Heart right ventricle (tissue), 16 donors: ENCODE measurements at regions not wholly inside any gene's neighbourhood (a gene's known extent, or its start where the extent isn't known, plus 50 kb on each side); places are given as distances from the start of the nearest gene placed in this dataset.

Experiments used
- ATAC-seq, 8 donors: fragments of 200-7000 bp; cut with Tn5 transposase; one replicate each; pipeline ENCODE4 v1.9.1; 2020; ENCODE audit warnings: mild to moderate bottlenecking in 8 of 8, moderate library complexity in 8 of 8, moderate number of reproducible peaks in 1 of 8
- DNase-seq, 2 donors: peaks; one replicate each; pipeline ENCODE4 v3.0.0-alpha.2; 2020
- H3K27ac ChIP-seq, 10 donors: fragments of 200-600 bp; sonication (generic) in 2 of 10; one replicate each; pipeline versions ENCODE4 v1.5.0 to v1.8.0; 2020 to 2022; ENCODE audit warnings: mild to moderate bottlenecking in 3 of 10
- H3K27me3 ChIP-seq, 7 donors: fragments of 200-600 bp; one replicate each; pipeline ENCODE4 v1.8.0; 2021 to 2022; ENCODE audit warnings: mild to moderate bottlenecking in 2 of 7
- H3K36me3 ChIP-seq, 9 donors: fragments of 200-600 bp; sonication (generic) in 1 of 9; one replicate each; pipeline versions ENCODE4 v1.5.0 to v1.8.0; 2020 to 2022; ENCODE audit warnings: mild to moderate bottlenecking in 2 of 9
- H3K4me1 ChIP-seq, 9 donors: fragments of 200-600 bp; sonication (generic) in 1 of 9; one replicate each; pipeline versions ENCODE4 v1.5.0 to v1.8.0; 2020 to 2022; ENCODE audit warnings: mild to moderate bottlenecking in 4 of 9
- H3K4me3 ChIP-seq, 10 donors: fragments of 200-600 bp; sonication (generic) in 2 of 10; one replicate each; pipeline versions ENCODE4 v1.5.0 to v1.8.0; 2020 to 2022; ENCODE audit warnings: mild to moderate bottlenecking in 7 of 10, moderate library complexity in 2 of 10
- H3K9me3 ChIP-seq, 11 donors: fragments of 200-600 bp in 10 of 11; sonication (generic) in 2 of 11; one replicate each; pipeline versions ENCODE4 v1.5.0 to v1.8.0; 2013 to 2022; ENCODE audit warnings: mild to moderate bottlenecking in 2 of 11, control low read depth in 1 of 11, moderate library complexity in 1 of 11
- CTCF ChIP-seq, 9 donors: fragments of 200-600 bp; sonication (generic) in 2 of 9; IDR thresholded peaks; one replicate each; pipeline versions ENCODE4 v1.5.0 to v1.8.0; 2021 to 2022; ENCODE audit warnings: antibody characterized with exemption in 9 of 9, mild to moderate bottlenecking in 5 of 9, moderate library complexity in 1 of 9
- WGBS, 2 donors: extraction: QIAGEN DNeasy Blood & Tissue Kit; methylation state at CpG; one replicate each; pipeline ENCODE4 v1.1.7; 2013; ENCODE audit warnings: inconsistent platforms in 1 of 2; 5-methylcytosine and 5-hydroxymethylcytosine counted together
- intact Hi-C, 10 donors: fragments of 100-400 bp; cut with DNase I; formaldehyde crosslinking; loops; one replicate each; pipeline versions ENCODE4 v1.11.1 to v1.14.2; 2022
- donor health status: Arrhythmogenic right ventricular cardiomyopathy.
- donor health status: ischemic (EF 13 %, LVEDD 7.1; RV severe dilation, severe dysfunction).
- donor health status: healthy with polysubstance abuse.
- donor health status: DM: no; HTN: yes; CAD: no.
- donor health status: DM: no; HTN: no; CAD: no.
- donor health status: ischemic (EF 25% LVEDD 6.9; RV normal size, moderate dysfunction).
- donor health status: ischemic (EF 25% LVEDD 5.7; RV mildly dilated, moderate dysfunction).
- donor health status: healthy.
- donor health status: DM: yes; HTN: yes; CAD: no.
- donor health status: Ischemic cardiomyopathy.
- donor health status: ischemic (EF 35%, LVEDD 5.7; RV mildly dilated, moderate dysfunction).
- donor health status: nonischemic (EF 11% LVEDD 7.7; RV severe dilation, severe dysfunction).
- donor health status: DM: yes; HTN: yes; CAD: no.
- donor health status: PGD.
- donor health status: ischemic (EF 29% LVEDD 5.4; RV normal size, mild dysfunction).
- donor health status: nonischemic (EF 23%, LVEDD 6.1; RV moderate dilation, normal function).

GRCh38 chr4:174084981-174085380 is 198.5 kb downstream of the FBXO8 start:
- no peak overlapping the region for H3K4me3 ChIP-seq
- ATAC-seq: no peak
- peaks cover 0 to 5% (median 0%) of the 10 kb centered on the region in 7 donors for H3K27me3 ChIP-seq
- H3K4me1 ChIP-seq: peaks cover 0 to 9% (median 0%) of the 10 kb centered on the region in 9 donors
- intact Hi-C loops: no loop called here
- no peaks in the 10 kb centered on the region for H3K9me3 ChIP-seq
- no peaks in the 10 kb centered on the region for H3K36me3 ChIP-seq
- TF ChIP-seq CTCF (IDR thresholded peaks at IDR 0.05): no peak
- WGBS, 2 donors: 88 to 90% methylated on average over 2 of the region's 2 CpGs
- no peak overlapping the region for H3K27ac ChIP-seq
- DNase-seq: no peak

GRCh38 chr4:174084542-174084941 is 198.9 kb downstream of the FBXO8 start:
- no peaks in the 10 kb centered on the region for H3K36me3 ChIP-seq
- DNase-seq (no peak), ATAC-seq (no peak)
- peaks cover 0 to 9% (median 0%) of the 10 kb centered on the region in 9 donors for H3K4me1 ChIP-seq
- no peak overlapping the region for H3K4me3 ChIP-seq
- H3K27me3 ChIP-seq: peaks cover 0 to 1% (median 0%) of the 10 kb centered on the region in 7 donors
- intact Hi-C loops: no loop called here
- WGBS, 2 donors: 0 to 32% methylated on average over 1 of the region's 1 CpG
- H3K27ac ChIP-seq: no peak overlapping the region
- TF ChIP-seq CTCF (IDR thresholded peaks at IDR 0.05): no peak
- H3K9me3 ChIP-seq: no peaks in the 10 kb centered on the region

- Histone ChIP-seq H3K27ac (no peak overlapping the region), H3K4me3 (no peak overlapping the region), H3K36me3 (no peaks in the 10 kb centered on the region), H3K9me3 (no peaks in the 10 kb centered on the region), H3K27me3 (no peaks in the 10 kb centered on the region), H3K4me1 (no peaks in the 10 kb centered on the region)
- no peak for TF ChIP-seq CTCF (IDR thresholded peaks at IDR 0.05)
- ATAC-seq: no peak
- intact Hi-C loops: no loop called here
- DNase-seq: no peak
These were observed 203.1 kb downstream of the FBXO8 start for GRCh38 chr4:174080361-174080760.

- no peak for ATAC-seq
- peaks cover 0 to 13% (median 0%) of the 10 kb centered on the region in 9 donors for H3K4me1 ChIP-seq
- no peak overlapping the region for H3K4me3 ChIP-seq
- no peaks in the 10 kb centered on the region for H3K27me3 ChIP-seq
- TF ChIP-seq CTCF (IDR thresholded peaks at IDR 0.05): no peak
- H3K27ac ChIP-seq: no peak overlapping the region
- intact Hi-C loops: no loop called here
- no peaks in the 10 kb centered on the region for H3K9me3 ChIP-seq
- no peaks in the 10 kb centered on the region for H3K36me3 ChIP-seq
- DNase-seq: no peak
These were observed 211.9 kb downstream of the FBXO8 start for GRCh38 chr4:174071595-174071994.
